Activated effector memory CD4-positive, alpha-beta T cell treated with anti-CD3 and anti-CD28 coated beads, Interleukin-2, amount 50 U/mL, for 16 hours (primary cell): ENCODE measurements at regions not wholly inside any gene's neighbourhood (a gene's known extent, or its start where the extent isn't known, plus 50 kb on each side); places are given as distances from the start of the nearest gene placed in this dataset.

Experiments used
- DNase-seq: peaks from one replicate; pipeline ENCODE4 v3.0.0-alpha.2; 2020

DNA sequence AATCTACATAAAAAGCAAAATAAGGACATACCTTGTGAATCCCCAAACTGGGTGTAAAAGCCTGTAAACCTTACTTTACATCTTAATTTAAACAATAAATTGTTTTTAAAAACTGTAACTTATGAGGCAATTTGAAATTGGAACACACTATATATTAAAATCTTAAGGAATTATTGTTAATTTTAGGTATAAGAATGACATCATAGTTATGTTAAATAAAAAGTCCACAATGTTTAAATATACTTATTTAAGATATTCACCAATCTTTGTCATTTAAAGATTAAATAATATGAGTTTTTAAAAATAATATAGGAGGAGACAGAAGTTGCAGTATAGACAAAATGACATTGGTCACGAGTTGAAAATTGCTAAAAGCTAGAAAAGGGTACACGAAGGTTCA, 621.9 kb upstream of the POU3F2 start:
- DNase-seq = no peak

DNA sequence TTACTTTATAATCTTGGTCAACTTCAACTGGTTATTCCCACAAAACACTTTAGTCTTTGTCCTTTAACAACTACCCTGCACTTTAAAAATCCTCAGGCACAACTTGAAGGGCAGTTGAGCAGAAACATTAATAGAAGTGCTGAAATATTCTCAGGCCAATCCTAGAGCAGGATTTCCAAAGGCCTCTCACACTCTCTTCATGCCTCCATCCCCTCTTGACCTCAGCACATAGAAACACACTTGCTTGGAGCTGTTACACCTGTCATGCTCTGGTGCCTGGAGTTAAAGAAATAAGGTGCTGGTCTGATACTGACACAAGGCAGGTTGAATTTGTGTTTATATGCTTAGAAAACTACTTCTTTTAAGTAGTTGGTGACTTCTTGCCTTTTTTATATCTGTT, 618.8 kb upstream of the POU3F2 start:
- DNase-seq = no peak

- DNase-seq = no peak
These were observed 604.1 kb upstream of the POU3F2 start for GRCh38 chr6:98230250-98230649.

- DNase-seq = no peak
These were observed 595.3 kb upstream of the POU3F2 start for GRCh38 chr6:98239057-98239456.

DNA sequence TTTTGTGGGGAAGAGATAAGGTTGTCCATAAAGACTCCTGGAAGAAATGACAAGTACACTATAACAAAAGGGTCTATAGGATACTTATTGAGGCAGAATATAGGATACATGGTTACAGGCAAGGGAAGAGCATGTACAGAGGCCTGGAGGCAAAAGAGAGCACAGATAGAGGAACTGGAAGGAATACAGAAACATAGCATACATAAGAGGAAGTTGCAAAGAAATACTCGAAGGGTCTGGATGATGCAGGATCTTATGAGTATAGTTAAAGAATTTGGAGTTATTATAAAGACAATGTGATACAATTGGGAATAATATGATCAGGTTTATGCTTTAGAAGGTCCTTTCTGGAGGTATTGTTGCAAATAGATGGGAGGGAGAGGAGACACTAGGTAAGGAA, 592.7 kb upstream of the POU3F2 start:
- DNase-seq = no peak

GRCh38 chr6:98254624-98255023, 579.8 kb upstream of the POU3F2 start:
- no peak for DNase-seq

DNA sequence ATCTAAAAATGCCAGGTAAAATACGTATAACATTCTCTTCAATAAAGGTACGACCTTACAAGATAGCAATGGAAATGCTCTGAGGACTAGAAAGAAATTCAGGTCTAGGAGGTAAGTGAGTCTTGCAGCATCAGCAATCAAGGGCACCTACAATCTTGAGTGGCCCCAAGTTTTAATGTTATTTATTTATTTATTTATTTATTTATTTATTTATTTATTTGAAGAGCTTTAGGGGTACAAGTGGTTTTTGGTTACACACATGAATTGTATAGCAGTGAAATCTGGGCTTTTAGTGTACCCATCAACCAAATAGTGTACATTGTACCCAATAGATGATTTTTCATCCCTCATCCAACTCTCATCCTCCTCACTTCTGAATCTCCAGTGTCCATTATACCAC, 574.0 kb upstream of the POU3F2 start:
- DNase-seq = no peak

- no peak for DNase-seq
These were observed 562.3 kb upstream of the POU3F2 start for GRCh38 chr6:98272060-98272459.

DNA sequence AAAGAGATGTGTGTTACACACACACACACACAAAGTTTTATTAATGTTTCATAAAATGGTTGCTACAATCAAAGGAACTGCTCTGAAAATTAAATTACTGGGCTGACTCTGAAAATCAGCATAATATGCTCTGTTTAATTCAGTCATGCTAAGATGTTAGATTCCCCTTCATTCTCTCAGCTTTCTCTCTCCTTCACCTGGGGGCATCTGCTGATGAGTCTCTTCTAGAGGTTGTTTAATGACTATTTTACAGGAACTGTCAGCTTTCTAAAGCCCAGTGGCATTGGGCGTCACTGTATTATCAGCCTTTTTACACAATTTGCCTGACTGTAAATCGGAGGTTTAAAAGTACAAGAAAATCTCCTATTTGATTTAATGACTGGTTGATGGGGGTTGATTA, 559.7 kb upstream of the POU3F2 start:
- DNase-seq = no peak

DNA sequence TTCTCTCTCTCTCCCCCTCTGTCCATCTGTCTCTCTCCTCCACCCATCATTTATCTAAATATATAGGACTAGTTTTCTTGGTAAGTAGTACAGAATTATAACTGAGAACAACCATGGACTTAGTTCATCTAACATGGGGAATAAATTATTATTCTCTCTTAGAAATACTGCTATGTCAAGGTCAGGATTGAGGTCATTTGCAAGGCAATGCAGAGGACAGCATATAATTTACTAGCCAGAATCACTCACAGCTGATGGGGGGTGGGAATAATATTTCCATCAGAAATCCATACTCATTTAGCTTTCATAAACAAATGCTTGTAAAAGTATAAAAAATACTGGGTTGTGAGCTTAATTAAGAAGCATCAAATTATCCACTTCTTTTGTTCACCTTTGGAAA, 553.9 kb upstream of the POU3F2 start:
- DNase-seq = no peak

- no peak for DNase-seq
These were observed 547.8 kb upstream of the POU3F2 start for GRCh38 chr6:98286620-98287019.

- no peak for DNase-seq
These were observed 546.5 kb upstream of the POU3F2 start for GRCh38 chr6:98287876-98288275.

- DNase-seq = no peak
These were observed 541.6 kb upstream of the POU3F2 start for GRCh38 chr6:98292810-98293209.

- DNase-seq = no peak
These were observed 538.7 kb upstream of the POU3F2 start for GRCh38 chr6:98295515-98296175.

DNA sequence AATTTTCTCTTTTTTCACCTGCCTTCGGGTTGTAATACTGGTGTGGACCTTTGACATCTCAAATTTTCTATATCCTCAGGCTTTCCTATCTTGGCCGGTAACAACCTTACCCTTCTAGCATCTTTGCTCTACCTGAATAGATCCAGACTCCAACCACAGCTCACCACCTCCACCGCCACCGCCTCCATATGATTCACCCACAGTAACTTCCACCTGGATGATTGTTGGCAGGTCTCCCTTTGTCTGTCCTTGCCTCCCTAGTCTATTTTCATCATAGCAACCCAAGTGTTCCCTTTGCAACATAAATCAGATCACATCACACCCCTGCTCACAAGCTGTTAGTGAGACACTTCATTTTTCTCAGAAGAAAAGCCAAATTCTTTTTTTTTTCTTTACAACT, 525.8 kb upstream of the POU3F2 start:
- no peak for DNase-seq

- DNase-seq = no peak
These were observed 523.9 kb upstream of the POU3F2 start for GRCh38 chr6:98310443-98310842.

DNA sequence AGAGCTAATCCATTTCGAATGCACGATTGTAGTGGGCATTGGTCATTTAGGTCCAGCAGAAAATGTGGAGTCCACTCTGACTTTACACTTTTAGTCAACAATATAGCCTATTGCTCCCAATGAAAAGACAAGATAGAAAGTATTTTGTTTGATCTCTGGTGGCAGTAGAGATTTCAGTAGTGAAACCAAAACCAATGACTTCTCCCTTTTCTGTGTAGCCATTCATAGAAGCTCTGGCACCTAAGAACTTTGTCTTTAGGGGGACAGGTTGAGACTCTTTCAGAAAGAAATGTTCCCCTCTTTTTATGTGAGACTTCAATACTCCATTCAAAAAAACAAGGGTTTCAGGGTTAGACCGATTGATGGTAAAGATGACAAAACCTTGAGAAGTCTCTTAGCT, 510.8 kb upstream of the POU3F2 start:
- no peak for DNase-seq

DNA sequence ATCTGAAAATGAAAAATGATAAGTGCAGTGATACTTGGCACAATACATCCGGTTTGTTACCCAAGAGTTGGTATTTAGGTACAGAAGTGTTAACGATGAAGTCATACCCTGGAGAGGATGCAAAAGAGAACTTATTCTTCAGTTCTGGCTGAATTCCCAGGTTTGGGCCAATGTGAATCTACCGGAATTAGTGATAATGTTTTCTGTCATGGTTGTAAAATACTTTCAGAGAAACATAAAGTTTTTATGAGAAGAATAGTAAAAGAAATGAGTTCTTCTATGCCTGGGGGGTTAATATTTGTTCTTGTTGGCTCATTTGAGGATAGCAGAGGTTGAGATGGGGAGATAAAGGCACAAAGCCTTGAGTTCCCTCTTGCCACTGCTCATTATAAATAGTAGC, 509.9 kb upstream of the POU3F2 start:
- DNase-seq = no peak

DNA sequence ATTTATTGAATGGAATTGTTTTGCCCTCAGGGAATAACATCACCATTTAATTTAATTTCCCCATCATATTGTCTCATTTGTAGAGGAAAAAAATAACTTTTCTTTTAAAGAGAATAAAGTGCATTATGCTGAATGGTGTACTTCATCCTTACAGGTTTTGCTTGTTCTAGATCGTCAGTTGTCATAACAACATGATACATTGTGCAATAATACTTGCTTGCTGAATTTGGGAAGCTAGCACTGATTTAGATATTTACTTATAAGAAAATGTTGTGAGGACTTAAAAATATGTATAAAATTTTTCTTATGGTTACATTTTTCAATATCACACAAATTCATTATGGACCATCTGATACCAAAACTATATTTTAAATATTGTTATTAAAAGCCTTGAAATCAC, 509.0 kb upstream of the POU3F2 start:
- DNase-seq = no peak

GRCh38 chr6:98333273-98333672, 501.1 kb upstream of the POU3F2 start:
- DNase-seq = no peak

GRCh38 chr6:98335594-98335993, 498.8 kb upstream of the POU3F2 start:
- DNase-seq = no peak

- no peak for DNase-seq
These were observed 494.9 kb upstream of the POU3F2 start for GRCh38 chr6:98339506-98339905.

DNA sequence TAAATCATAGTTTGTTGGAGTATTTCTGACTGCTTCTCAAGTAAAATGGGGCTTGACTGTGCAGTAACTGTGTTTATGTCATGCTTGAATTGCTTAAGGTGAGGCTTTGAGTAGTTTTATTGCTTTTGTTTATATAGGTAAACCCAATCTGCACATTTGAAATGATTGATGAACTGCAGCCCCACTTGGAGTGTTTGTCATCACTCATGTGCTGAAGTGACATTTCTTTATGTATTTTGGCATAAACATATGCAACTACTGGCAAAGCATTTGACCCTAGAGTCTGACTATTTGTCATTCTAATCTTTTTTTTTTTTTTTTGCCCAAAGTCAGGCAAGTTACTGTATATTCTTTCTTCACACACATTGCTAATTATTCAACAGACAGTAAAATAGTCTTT, 491.4 kb upstream of the POU3F2 start:
- no peak for DNase-seq

GRCh38 chr6:98343797-98344196, 490.6 kb upstream of the POU3F2 start:
- DNase-seq = no peak

DNA sequence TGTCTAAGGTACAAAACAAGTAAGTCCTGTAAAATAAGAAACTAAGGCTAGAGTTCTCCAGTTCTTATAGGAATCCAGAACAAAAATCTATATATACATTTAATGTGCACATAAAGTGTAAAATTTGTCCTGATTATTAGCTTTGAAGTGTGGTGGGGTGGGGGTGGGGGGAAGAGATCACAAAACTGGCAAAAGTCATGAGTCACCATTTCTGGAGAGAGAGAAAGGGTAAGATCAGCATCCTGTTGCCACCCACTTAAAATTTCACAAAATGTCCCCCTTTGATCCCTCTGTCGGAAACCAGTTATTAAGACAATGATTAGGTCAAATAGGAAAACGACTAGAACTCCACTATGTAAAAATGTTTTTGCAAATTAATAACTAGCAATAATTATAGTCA, 482.0 kb upstream of the POU3F2 start:
- DNase-seq = no peak

- DNase-seq = no peak
These were observed 476.2 kb upstream of the POU3F2 start for GRCh38 chr6:98358173-98358572.
